ENCODE measurements at regions not wholly inside any gene's neighbourhood (a gene's known extent, or its start where the extent isn't known, plus 50 kb on each side); places are given as distances from the start of the nearest gene placed in this dataset.

GRCh38 chr3:116836286-116836685 is 126.7 kb downstream of the TUSC7 start:
- Histone ChIP-seq H3K27me3 (no peaks in the 10 kb centered on the region), H3K36me3 (no peaks in the 10 kb centered on the region), H3K9me3 (no peaks in the 10 kb centered on the region), H3K4me3 (no peak overlapping the region)
- no peak for DNase-seq

- Histone ChIP-seq H3K27me3 (no peaks in the 10 kb centered on the region), H3K36me3 (no peaks in the 10 kb centered on the region), H3K4me3 (no peak overlapping the region), H3K9me3 (no peaks in the 10 kb centered on the region)
- no peak for DNase-seq
These were observed 127.9 kb downstream of the TUSC7 start for GRCh38 chr3:116837483-116837882.

GRCh38 chr3:116841003-116841735 is 131.6 kb downstream of the TUSC7 start:
- Histone ChIP-seq H3K36me3 (no peaks in the 10 kb centered on the region), H3K9me3 (no peaks in the 10 kb centered on the region)
- DNase-seq, result no peak

GRCh38 chr3:116842254-116842957 is 132.8 kb downstream of the TUSC7 start:
- no peaks in the 10 kb centered on the region for H3K36me3 ChIP-seq
- DNase-seq, result no peak
- no peaks in the 10 kb centered on the region for H3K27me3 ChIP-seq
- H3K4me3 ChIP-seq, result no peak overlapping the region
- H3K9me3 ChIP-seq, result no peaks in the 10 kb centered on the region

More at GRCh38 chr3:116841003-116841735, 131.6 kb downstream of the TUSC7 start:
- Histone ChIP-seq H3K27me3 (no peaks in the 10 kb centered on the region), H3K4me3 (no peak overlapping the region)

- Histone ChIP-seq H3K9me3 (no peaks in the 10 kb centered on the region), H3K4me3 (no peak overlapping the region), H3K36me3 (no peaks in the 10 kb centered on the region), H3K27me3 (no peaks in the 10 kb centered on the region)
- no peak for DNase-seq
These were observed 138.8 kb downstream of the TUSC7 start for GRCh38 chr3:116848248-116848829.

GRCh38 chr3:116849261-116849688 is 139.7 kb downstream of the TUSC7 start:
- no peak overlapping the region for H3K4me3 ChIP-seq
- no peak for DNase-seq
- no peaks in the 10 kb centered on the region for H3K9me3 ChIP-seq
- no peaks in the 10 kb centered on the region for H3K27me3 ChIP-seq
- H3K36me3 ChIP-seq, result no peaks in the 10 kb centered on the region

- H3K4me3 ChIP-seq, result no peak overlapping the region
- H3K36me3 ChIP-seq, result no peaks in the 10 kb centered on the region
- no peaks in the 10 kb centered on the region for H3K27me3 ChIP-seq
- DNase-seq, result no peak
- no peaks in the 10 kb centered on the region for H3K9me3 ChIP-seq
These were observed 143.2 kb downstream of the TUSC7 start for GRCh38 chr3:116852803-116853202.

GRCh38 chr3:116863270-116863770 is 153.7 kb downstream of the TUSC7 start:
- Histone ChIP-seq H3K27me3 (no peaks in the 10 kb centered on the region), H3K9me3 (no peaks in the 10 kb centered on the region), H3K4me3 (no peak overlapping the region), H3K36me3 (no peaks in the 10 kb centered on the region)
- DNase-seq, result no peak

GRCh38 chr3:116863822-116864589 is 154.4 kb downstream of the TUSC7 start:
- H3K36me3 ChIP-seq, result no peaks in the 10 kb centered on the region
- no peaks in the 10 kb centered on the region for H3K9me3 ChIP-seq
- H3K27me3 ChIP-seq, result no peaks in the 10 kb centered on the region
- H3K4me3 ChIP-seq, result no peak overlapping the region
- DNase-seq, result no peak

GRCh38 chr3:116864590-116864927 is 155.0 kb downstream of the TUSC7 start:
- Histone ChIP-seq H3K9me3 (no peaks in the 10 kb centered on the region), H3K4me3 (no peak overlapping the region), H3K27me3 (no peaks in the 10 kb centered on the region), H3K36me3 (no peaks in the 10 kb centered on the region)
- DNase-seq, result no peak

- H3K27me3 ChIP-seq, result no peaks in the 10 kb centered on the region
- H3K4me3 ChIP-seq, result no peak overlapping the region
- no peak for DNase-seq
- H3K36me3 ChIP-seq, result no peaks in the 10 kb centered on the region
- no peaks in the 10 kb centered on the region for H3K9me3 ChIP-seq
These were observed 160.8 kb downstream of the TUSC7 start for GRCh38 chr3:116870379-116870778.

GRCh38 chr3:116871905-116872304 is 162.3 kb downstream of the TUSC7 start:
- Histone ChIP-seq H3K27me3 (no peaks in the 10 kb centered on the region), H3K36me3 (no peaks in the 10 kb centered on the region), H3K4me3 (no peak overlapping the region), H3K9me3 (no peaks in the 10 kb centered on the region)
- no peak for DNase-seq

- Histone ChIP-seq H3K36me3 (no peaks in the 10 kb centered on the region), H3K27me3 (no peaks in the 10 kb centered on the region), H3K9me3 (no peaks in the 10 kb centered on the region), H3K4me3 (no peak overlapping the region)
- no peak for DNase-seq
These were observed 163.1 kb downstream of the TUSC7 start for GRCh38 chr3:116872688-116873087.

- Histone ChIP-seq H3K4me3 (no peak overlapping the region), H3K36me3 (no peaks in the 10 kb centered on the region), H3K9me3 (no peaks in the 10 kb centered on the region), H3K27me3 (no peaks in the 10 kb centered on the region)
- DNase-seq, result no peak
These were observed 163.6 kb downstream of the TUSC7 start for GRCh38 chr3:116873142-116873541.

GRCh38 chr3:116877968-116878367 is 168.4 kb downstream of the TUSC7 start:
- H3K27me3 ChIP-seq, result no peaks in the 10 kb centered on the region
- H3K36me3 ChIP-seq, result no peaks in the 10 kb centered on the region

GRCh38 chr3:116886202-116886893 is 176.8 kb downstream of the TUSC7 start:
- H3K27me3 ChIP-seq, result no peaks in the 10 kb centered on the region
- H3K36me3 ChIP-seq, result no peaks in the 10 kb centered on the region
- no peaks in the 10 kb centered on the region for H3K9me3 ChIP-seq
- no peak for DNase-seq
- H3K4me3 ChIP-seq, result no peak overlapping the region

More at GRCh38 chr3:116877968-116878367, 168.4 kb downstream of the TUSC7 start:
- H3K9me3 ChIP-seq, result no peaks in the 10 kb centered on the region
- DNase-seq, result no peak
- H3K4me3 ChIP-seq, result no peak overlapping the region

Measured in MG63 (cell line).